Hepatocyte (in vitro differentiated cells): ENCODE measurements at regions not wholly inside any gene's neighbourhood (a gene's known extent, or its start where the extent isn't known, plus 50 kb on each side); places are given as distances from the start of the nearest gene placed in this dataset.

Experiments
- DNase-seq: peaks from one replicate; pipeline ENCODE4 v3.0.0-alpha.2; 2016; ENCODE audit warnings: low spot score
- H2AFZ ChIP-seq: fragments of 200-600 bp; sonication (generic); 2 replicates; pipeline ENCODE4 v1.6.0; 2016; ENCODE audit warnings: antibody characterized with exemption, mild to moderate bottlenecking
- H3K27ac ChIP-seq: fragments of 200-600 bp; sonication (generic); 2 replicates; pipeline ENCODE4 v1.5.1; 2016; ENCODE audit warnings: mild to moderate bottlenecking
- H3K27me3 ChIP-seq: fragments of 200-600 bp; sonication (generic); 2 replicates; pipeline ENCODE4 v1.6.1; 2016
- H3K36me3 ChIP-seq: fragments of 200-600 bp; sonication (generic); replicated peaks from 2 replicates; pipeline ENCODE4 v1.5.1; 2016; ENCODE audit warnings: low read depth; ENCODE audit not compliant: insufficient read depth
- H3K4me1 ChIP-seq: fragments of 200-600 bp; sonication (generic); 2 replicates; pipeline ENCODE4 v1.5.1; 2016; ENCODE audit warnings: mild to moderate bottlenecking, moderate library complexity; ENCODE audit not compliant: insufficient read depth
- H3K4me2 ChIP-seq: fragments of 200-600 bp; sonication (generic); 2 replicates; pipeline ENCODE4 v1.6.0; 2016
- H3K4me3 ChIP-seq: fragments of 200-600 bp; sonication (generic); 2 replicates; pipeline ENCODE4 v1.5.1; 2016; ENCODE audit warnings: mild to moderate bottlenecking
- H3K79me2 ChIP-seq: fragments of 200-600 bp; sonication (generic); 2 replicates; pipeline ENCODE4 v1.6.0; 2017; ENCODE audit warnings: mild to moderate bottlenecking
- H3K9me2 ChIP-seq: fragments of 200-600 bp; sonication (generic); replicated peaks from 2 replicates; pipeline ENCODE4 v1.6.0; 2017; ENCODE audit warnings: mild to moderate bottlenecking; ENCODE audit not compliant: insufficient read depth
- H3K9me3 ChIP-seq: fragments of 200-600 bp; sonication (generic); 2 replicates; pipeline ENCODE4 v1.5.1; 2016; ENCODE audit warnings: low read depth, mild to moderate bottlenecking
- H4K20me1 ChIP-seq: fragments of 200-600 bp; sonication (generic); 2 replicates; pipeline ENCODE4 v1.6.0; 2016; ENCODE audit warnings: mild to moderate bottlenecking; ENCODE audit not compliant: insufficient read depth, poor library complexity, severe bottlenecking
- CTCF ChIP-seq: fragments of 200-600 bp; sonication (generic); IDR thresholded peaks from 2 replicates; pipeline ENCODE4 v1.5.1; 2016; ENCODE audit warnings: antibody characterized with exemption, mild to moderate bottlenecking; ENCODE audit not compliant: poor library complexity
- EZH2 ChIP-seq: fragments of 200-600 bp; sonication (generic); IDR thresholded peaks from 2 replicates; pipeline ENCODE4 v1.6.1; 2016; ENCODE audit warnings: antibody characterized with exemption, mild to moderate bottlenecking, borderline replicate concordance
- EZH2phosphoT487 ChIP-seq: fragments of 200-600 bp; sonication (generic); IDR thresholded peaks from one replicate; pipeline ENCODE4 v1.6.1; 2018; ENCODE audit warnings: antibody characterized with exemption, mild to moderate bottlenecking, low read depth, moderate library complexity; ENCODE audit not compliant: unreplicated experiment, severe bottlenecking
- WGBS: methylation state at CpG from one replicate; pipeline ENCODE4 v1.1.6; 2016; ENCODE audit warnings: low lambda C conversion rate; ENCODE audit errors: missing lambda C conversion rate; 5-methylcytosine and 5-hydroxymethylcytosine counted together

- H3K27me3 ChIP-seq = no peaks in the 10 kb centered on the region
- H3K79me2 ChIP-seq = no peaks in the 10 kb centered on the region
- no peak overlapping the region for H3K4me3 ChIP-seq
- H4K20me1 ChIP-seq = no peaks in the 10 kb centered on the region
- no peak overlapping the region for H3K27ac ChIP-seq
- no peak for DNase-seq
- no peaks in the 10 kb centered on the region for H3K36me3 ChIP-seq
- no peaks in the 10 kb centered on the region for H3K4me1 ChIP-seq
- no peak for TF ChIP-seq EZH2
- TF ChIP-seq CTCF = no peak
- no peak for TF ChIP-seq EZH2phosphoT487
- no peak overlapping the region for H3K4me2 ChIP-seq
- H2AFZ ChIP-seq = no peak overlapping the region
- no peaks in the 10 kb centered on the region for H3K9me2 ChIP-seq
- no peaks in the 10 kb centered on the region for H3K9me3 ChIP-seq
These were observed 236.2 kb downstream of the NNT start for GRCh38 chr5:43839218-43839617.

- WGBS = 96% methylated on average over 1 of the region's 1 CpG
- no peaks in the 10 kb centered on the region for H3K9me2 ChIP-seq
These were observed 235.0 kb downstream of the NNT start for GRCh38 chr5:43837996-43838395.

DNA sequence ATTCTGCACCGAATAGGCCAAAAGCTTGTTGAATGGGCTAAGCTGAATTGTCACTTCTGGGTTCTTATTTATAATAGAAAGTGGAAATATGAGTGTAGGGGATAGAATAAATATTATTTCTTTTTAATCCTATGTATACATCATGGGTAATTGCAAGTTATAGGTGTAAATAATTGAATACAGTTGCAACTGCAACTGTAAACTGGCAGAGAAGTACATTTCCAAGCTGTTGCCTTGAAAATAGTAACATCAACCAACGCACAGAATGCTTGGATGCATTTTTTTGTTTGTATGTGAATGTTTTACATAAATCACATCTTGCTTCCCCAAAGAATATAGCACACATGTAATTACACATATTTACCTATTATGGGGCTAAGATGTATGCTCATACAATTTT lies 234.1 kb downstream of the NNT start:
- no peaks in the 10 kb centered on the region for H3K79me2 ChIP-seq

More at GRCh38 chr5:43837996-43838395, 235.0 kb downstream of the NNT start:
- Histone ChIP-seq H3K27me3 (no peaks in the 10 kb centered on the region), H3K4me2 (no peak overlapping the region), H3K9me3 (no peaks in the 10 kb centered on the region), H4K20me1 (no peaks in the 10 kb centered on the region), H2AFZ (no peak overlapping the region), H3K27ac (no peak overlapping the region), H3K4me3 (no peak overlapping the region), H3K4me1 (no peaks in the 10 kb centered on the region), H3K36me3 (no peaks in the 10 kb centered on the region), H3K79me2 (no peaks in the 10 kb centered on the region)
- TF ChIP-seq CTCF (no peak), EZH2phosphoT487 (no peak), EZH2 (no peak)
- DNase-seq = no peak

More for the DNA sequence above, 234.1 kb downstream of the NNT start:
- no peaks in the 10 kb centered on the region for H3K27me3 ChIP-seq
- H3K27ac ChIP-seq = no peak overlapping the region
- H3K4me2 ChIP-seq = no peak overlapping the region
- WGBS = 87% methylated on average over 2 of the region's 2 CpGs
- no peak overlapping the region for H2AFZ ChIP-seq
- H3K9me2 ChIP-seq = no peaks in the 10 kb centered on the region
- DNase-seq = no peak
- H3K4me3 ChIP-seq = no peak overlapping the region
- TF ChIP-seq CTCF = no peak
- no peak for TF ChIP-seq EZH2phosphoT487
- TF ChIP-seq EZH2 = no peak
- H3K9me3 ChIP-seq = no peaks in the 10 kb centered on the region
- H3K36me3 ChIP-seq = no peaks in the 10 kb centered on the region
- H3K4me1 ChIP-seq = no peaks in the 10 kb centered on the region
- no peaks in the 10 kb centered on the region for H4K20me1 ChIP-seq
